GM21737 (cell line): ENCODE measurements at regions not wholly inside any gene's neighbourhood (a gene's known extent, or its start where the extent isn't known, plus 50 kb on each side); places are given as distances from the start of the nearest gene placed in this dataset.

ENCODE experiments used
- ATAC-seq: cut with Tn5 transposase; IDR thresholded peaks from one replicate; pipeline ENCODE4 v1.9.1; 2021; ENCODE audit warnings: mild to moderate bottlenecking, moderate library complexity; ENCODE audit not compliant: unreplicated experiment

- ATAC-seq, result no peak
Observed at GRCh38 chr4:31094474-31094873, 374.3 kb downstream of the PCDH7 start.

GRCh38 chr4:31097999-31098398 lies 377.8 kb downstream of the PCDH7 start:
- ATAC-seq, result no peak

DNA sequence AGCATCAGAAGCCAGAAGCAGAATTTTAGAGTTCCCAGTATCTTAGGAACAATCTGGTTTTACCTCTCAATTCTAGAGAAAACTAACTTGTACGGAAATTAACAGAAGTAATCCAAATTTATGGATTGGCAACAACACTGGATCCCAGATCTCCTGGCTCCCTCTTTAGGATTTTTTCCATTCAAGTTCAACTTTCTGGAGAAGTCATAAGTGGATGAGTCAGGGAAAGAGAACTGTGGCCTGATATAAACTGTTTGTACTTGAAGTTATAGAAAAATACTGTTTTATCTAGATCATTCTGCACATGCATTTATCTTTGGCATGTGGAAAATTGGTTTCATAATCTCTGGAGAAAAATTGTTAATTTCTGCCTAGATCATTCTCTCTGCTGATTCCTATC lies 380.4 kb downstream of the PCDH7 start:
- no peak for ATAC-seq

- no peak for ATAC-seq
Observed at GRCh38 chr4:31104043-31104442, 383.9 kb downstream of the PCDH7 start.

DNA sequence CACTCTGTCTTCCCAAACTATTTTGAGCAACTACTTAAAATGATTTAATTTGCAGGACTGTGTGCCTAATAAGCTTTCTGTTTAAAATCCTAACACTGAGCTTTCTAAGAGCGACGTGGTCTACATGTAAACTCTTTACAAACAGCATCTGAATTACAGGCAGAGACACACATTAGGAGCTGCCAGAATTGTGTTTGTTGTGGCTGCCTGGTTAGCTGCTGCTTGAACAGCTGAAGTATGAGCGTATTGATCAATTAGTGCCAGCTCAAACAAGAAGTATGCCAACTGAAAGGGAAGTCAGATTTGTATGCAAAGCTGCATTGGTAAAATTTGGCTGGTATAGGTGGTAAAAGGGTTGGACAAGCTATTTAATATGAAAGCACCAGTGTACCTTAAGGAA lies 384.4 kb downstream of the PCDH7 start:
- no peak for ATAC-seq

GRCh38 chr4:31106419-31106818 lies 386.2 kb downstream of the PCDH7 start:
- ATAC-seq, result no peak

DNA sequence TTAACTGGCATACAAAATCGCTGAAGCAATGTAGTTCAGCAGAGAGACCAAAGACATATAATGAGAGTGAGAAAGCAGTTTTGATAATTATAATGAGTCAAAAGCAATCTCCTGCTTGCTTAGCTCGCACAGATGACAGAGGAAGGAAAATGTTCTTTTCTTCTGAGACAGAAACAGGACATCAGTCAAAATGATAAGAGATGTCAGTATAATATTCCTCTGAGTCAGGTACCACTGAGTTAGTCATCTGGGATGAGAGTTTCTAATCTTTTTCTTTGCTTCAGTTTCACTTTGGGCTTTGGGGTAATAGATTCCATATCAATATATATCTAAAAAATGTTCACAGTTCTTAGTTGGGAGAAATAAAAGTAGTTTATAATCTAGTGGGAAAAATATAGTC lies 387.2 kb downstream of the PCDH7 start:
- ATAC-seq, result no peak

- no peak for ATAC-seq
Observed at GRCh38 chr4:31108762-31109161, 388.6 kb downstream of the PCDH7 start.

DNA sequence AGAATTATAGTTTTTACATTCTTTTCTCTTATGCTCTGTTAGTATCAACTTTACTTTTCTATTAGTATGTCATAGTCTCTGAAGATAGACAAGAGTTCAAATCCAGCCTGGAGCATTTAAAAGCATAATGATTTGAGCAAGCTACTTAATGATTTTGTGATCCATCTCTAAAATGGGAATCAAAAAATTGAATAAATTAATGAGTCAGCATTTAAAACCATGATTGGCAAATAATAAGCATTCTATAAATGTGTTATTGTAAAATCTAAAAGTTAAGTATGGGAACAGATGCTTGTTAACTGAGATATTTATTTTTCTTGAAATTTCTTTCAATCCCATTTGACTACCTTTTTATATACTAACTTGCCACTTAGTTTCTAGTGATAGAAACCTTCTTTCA lies 391.6 kb downstream of the PCDH7 start:
- no peak for ATAC-seq

DNA sequence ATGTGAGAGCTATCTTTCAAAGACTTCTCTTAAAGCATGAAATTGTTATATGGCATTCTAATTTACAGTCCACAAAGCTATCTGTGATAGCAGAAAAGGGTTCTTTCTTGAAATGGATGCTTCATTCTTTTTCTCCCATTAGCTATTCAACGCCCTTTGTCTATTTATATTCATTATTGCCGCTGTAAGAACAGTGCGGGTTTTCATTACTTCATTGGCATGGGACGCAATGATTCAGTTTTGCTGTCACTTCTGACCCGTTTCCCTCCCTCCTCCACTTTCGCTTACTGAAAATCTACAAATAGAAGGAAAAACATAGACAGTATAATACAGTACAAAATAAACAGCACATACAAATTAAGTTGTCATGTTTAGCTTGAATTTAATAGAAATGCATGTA lies 394.6 kb downstream of the PCDH7 start:
- no peak for ATAC-seq

- ATAC-seq, result no peak
Observed at GRCh38 chr4:31124008-31124585, 403.9 kb downstream of the PCDH7 start.

- ATAC-seq, result no peak
Observed at GRCh38 chr4:31125061-31125460, 404.9 kb downstream of the PCDH7 start.

DNA sequence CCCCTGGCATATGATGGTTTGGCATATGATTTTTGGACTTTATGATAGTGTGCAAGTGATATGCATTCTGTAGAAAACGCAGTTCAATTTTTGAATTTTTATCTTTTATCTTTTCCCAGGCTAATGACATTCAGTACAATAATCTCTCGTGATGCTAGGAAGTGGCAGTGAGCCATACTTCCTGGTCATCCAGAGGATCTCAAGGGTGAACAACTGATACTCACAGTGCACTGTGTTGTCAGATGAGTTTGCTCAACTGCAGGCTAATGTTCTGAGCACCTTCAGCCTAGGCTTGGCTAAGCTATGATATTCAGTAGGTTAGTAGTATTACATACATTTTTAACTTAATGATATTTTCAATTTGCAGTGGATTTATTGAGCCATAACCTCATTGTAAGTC lies 405.3 kb downstream of the PCDH7 start:
- no peak for ATAC-seq

DNA sequence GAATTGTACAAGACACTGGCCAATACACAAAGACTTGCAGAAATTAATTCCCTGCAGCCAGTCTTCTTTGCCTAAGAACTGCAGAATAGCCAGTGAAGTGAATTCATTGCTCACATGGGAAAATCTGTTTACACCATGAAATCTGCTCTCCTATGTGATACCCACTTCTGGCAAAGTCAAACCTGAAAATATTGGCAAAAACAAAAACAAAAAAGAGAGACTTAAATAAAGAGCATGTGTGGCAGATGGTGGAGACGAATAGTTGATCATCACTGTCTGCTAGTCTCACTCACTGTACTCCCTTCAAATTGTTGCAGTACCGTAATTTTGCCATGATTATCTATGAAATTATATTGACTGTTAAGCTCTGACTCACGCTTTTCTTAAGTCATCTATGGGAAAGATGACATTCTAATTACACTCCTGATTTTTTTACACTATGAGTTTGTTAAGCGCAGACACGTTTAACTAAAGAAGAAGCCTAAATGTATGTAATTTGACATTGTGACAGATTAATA lies 406.8 kb downstream of the PCDH7 start:
- no peak for ATAC-seq

DNA sequence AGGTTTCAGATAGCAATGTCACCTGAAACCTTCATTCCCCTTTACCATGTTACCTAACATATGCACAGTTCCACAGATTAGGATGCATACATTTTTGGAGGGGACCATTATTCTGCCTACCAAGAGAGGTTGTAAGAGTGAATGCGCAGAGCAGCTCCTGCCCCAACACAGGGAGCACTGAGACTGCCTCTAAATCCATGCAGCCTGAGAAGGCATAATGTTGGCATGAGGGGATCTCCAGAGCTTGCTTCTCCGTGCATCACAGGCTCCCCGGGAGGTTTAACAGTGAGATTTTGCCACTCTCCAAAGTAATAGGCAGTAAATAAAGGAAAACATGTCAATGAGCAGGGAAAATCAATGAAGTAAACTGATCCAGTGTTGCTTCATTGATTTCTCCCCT lies 410.8 kb downstream of the PCDH7 start:
- no peak for ATAC-seq

- no peak for ATAC-seq
Observed at GRCh38 chr4:31134720-31135119, 414.6 kb downstream of the PCDH7 start.

- no peak for ATAC-seq
Observed at GRCh38 chr4:31139767-31140166, 419.6 kb downstream of the PCDH7 start.

- ATAC-seq, result no peak
Observed at GRCh38 chr4:31141095-31141831, 421.1 kb downstream of the PCDH7 start.

DNA sequence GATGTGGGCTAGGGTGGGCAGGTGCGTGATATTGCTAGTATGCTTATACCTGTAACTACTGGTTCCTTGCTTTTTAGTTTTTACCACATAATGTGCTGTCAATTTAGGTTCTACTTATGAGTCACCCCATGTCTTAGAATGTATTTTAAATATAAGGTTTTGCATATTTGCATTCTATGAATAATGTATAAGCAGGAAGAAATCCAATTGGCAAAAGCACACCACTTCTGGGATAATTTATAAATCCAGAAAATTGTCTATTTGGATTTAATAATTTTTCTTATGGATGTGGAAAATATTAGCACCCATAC lies 421.6 kb downstream of the PCDH7 start:
- ATAC-seq, result no peak

DNA sequence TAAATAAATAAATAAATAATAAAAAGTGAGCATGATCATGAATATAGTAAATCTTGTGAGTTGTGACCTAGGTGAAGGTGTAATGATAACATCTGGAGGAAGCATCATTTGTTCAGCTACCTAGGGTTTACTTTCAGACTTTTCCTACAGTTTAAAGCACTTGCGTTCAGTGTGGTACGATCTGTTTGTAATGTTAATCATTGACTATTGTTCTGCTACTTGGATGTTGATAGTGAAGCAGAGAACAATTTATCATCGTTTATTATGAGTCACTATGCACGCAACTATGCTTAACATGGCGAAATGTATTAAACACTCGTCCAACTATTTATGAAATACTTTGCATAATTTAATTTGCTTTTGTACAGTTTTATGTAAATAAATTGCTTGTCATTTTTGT lies 426.2 kb downstream of the PCDH7 start:
- no peak for ATAC-seq

GRCh38 chr4:31148990-31149389 lies 428.8 kb downstream of the PCDH7 start:
- ATAC-seq, result no peak

DNA sequence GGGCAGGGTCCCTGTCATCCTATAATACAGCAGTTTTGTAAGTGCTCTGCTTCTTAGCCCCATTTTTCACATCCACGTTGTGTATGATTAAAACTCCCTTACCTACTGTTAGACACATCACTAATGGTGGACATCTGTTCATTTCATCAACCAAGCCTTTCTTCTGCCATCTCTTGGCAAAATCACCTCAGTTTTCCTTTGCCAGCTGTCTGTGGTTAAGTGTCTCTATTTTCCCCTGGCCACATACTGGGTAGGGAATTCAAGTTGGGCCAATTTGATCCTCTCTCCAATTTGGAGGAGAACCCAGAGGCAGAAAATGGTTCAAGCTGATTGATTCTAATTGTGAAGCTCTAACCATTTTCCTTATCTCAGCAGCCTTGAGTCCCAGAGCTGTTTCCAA lies 436.1 kb downstream of the PCDH7 start:
- no peak for ATAC-seq

DNA sequence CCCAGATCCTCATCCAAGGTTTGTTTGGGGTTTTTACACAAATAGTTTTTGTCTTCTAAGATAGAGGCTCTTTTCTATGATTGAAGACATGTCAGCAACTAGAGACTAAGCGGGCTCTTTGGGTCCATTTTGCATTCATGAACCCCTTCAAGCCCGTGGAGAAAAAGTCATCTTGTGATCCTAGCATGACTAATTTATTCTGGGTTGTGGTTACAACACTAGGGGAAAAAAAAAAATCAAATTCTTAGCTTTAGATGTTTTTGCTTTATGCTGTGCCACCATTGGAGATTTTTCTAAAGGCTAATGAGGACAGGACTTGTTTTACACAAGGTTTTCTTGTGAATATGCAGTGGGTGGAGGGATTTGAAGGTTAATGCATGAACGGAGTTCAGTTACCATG lies 440.0 kb downstream of the PCDH7 start:
- ATAC-seq, result no peak
